HEK293 (cell line): ENCODE measurements at regions not wholly inside any gene's neighbourhood (a gene's known extent, or its start where the extent isn't known, plus 50 kb on each side); places are given as distances from the start of the nearest gene placed in this dataset.

Source experiments
- CTCF ChIA-PET: fragments of 350-600 bp; formaldehyde crosslinking; extraction: SDS; loops from one replicate; lab custom pipeline; 2021; ENCODE audit warnings: antibody characterized with exemption; lab: Yijun Ruan, JAX
- POLR2A ChIA-PET: fragments of 300-600 bp; formaldehyde crosslinking; extraction: SDS; loops from one replicate; lab custom pipeline; 2020; ENCODE audit warnings: antibody characterized with exemption, inconsistent platforms; lab: Yijun Ruan, JAX
- H3K27ac ChIP-seq: fragments of 200-500 bp; sonication (Bioruptor generic); 2 replicates; pipeline ENCODE4 v1.5.1; 2014; ENCODE audit warnings: low read depth, low read length, control low read depth, inconsistent platforms; ENCODE audit errors: extremely low read depth
- H3K36me3 ChIP-seq, 2 experiments: fragments of 200-500 bp in 1 of 2; sonication (Bioruptor generic) in 1 of 2; 1 replicate in 1 of 2; 2 replicates in 1 of 2; pipeline ENCODE4 v1.5.1; 2014 to 2017; ENCODE audit warnings: inconsistent platforms in 2 of 2, low read length in 2 of 2; ENCODE audit not compliant: control insufficient read depth in 2 of 2, insufficient read depth in 1 of 2
- H3K4me1 ChIP-seq: fragments of 200-500 bp; sonication (Bioruptor generic); 2 replicates; pipeline ENCODE4 v1.5.1; 2014; ENCODE audit warnings: mild to moderate bottlenecking, low read length, inconsistent platforms; ENCODE audit not compliant: control insufficient read depth, insufficient read depth
- H3K4me3 ChIP-seq: 2 replicates; pipeline ENCODE4 v1.5.1; 2011; ENCODE audit warnings: low read depth, mild to moderate bottlenecking, control low read depth, low read length, moderate library complexity
- H3K9me3 ChIP-seq: fragments of 200-500 bp; sonication (Bioruptor generic); 2 replicates; pipeline ENCODE4 v1.5.1; 2014; ENCODE audit warnings: low read depth, low read length, inconsistent platforms; ENCODE audit not compliant: control insufficient read depth, insufficient read depth
- HIC1 ChIP-seq: fragments of 450-650 bp; formaldehyde crosslinking; IDR thresholded peaks from 2 replicates; pipeline ENCODE4 v1.5.1; 2016; ENCODE audit warnings: missing biosample characterization, missing genetic modification characterization
- IKZF3 ChIP-seq: fragments of 450-650 bp; IDR thresholded peaks from 2 replicates; pipeline ENCODE4 v1.5.0; 2018; ENCODE audit warnings: missing biosample characterization, mild to moderate bottlenecking, missing genetic modification characterization, moderate library complexity
- MZF1 ChIP-seq: fragments of 450-650 bp; formaldehyde crosslinking; IDR thresholded peaks from 2 replicates; pipeline ENCODE4 v1.5.1; 2017; ENCODE audit warnings: missing biosample characterization, missing genetic modification characterization, borderline replicate concordance
- SP3 ChIP-seq: fragments of 450-650 bp; formaldehyde crosslinking; IDR thresholded peaks from 2 replicates; pipeline ENCODE4 v1.5.1; 2016; ENCODE audit warnings: missing biosample characterization, missing genetic modification characterization
- ZBTB10 ChIP-seq: fragments of 450-650 bp; formaldehyde crosslinking; IDR thresholded peaks from 2 replicates; pipeline ENCODE4 v1.5.1; 2016; ENCODE audit warnings: missing biosample characterization, missing genetic modification characterization
- ZBTB6 ChIP-seq: fragments of 450-650 bp; formaldehyde crosslinking; IDR thresholded peaks from 2 replicates; pipeline ENCODE4 v1.5.1; 2017; ENCODE audit warnings: missing biosample characterization, missing genetic modification characterization
- ZNF174 ChIP-seq: fragments of 450-650 bp; formaldehyde crosslinking; IDR thresholded peaks from 2 replicates; pipeline ENCODE4 v1.5.0; 2017; ENCODE audit warnings: missing biosample characterization, mild to moderate bottlenecking, missing genetic modification characterization
- ZNF248 ChIP-seq: fragments of 450-650 bp; formaldehyde crosslinking; IDR thresholded peaks from 2 replicates; pipeline ENCODE4 v1.5.1; 2017; ENCODE audit warnings: missing biosample characterization, missing genetic modification characterization
- ZNF416 ChIP-seq: fragments of 450-650 bp; formaldehyde crosslinking; IDR thresholded peaks from 2 replicates; pipeline ENCODE4 v1.5.1; 2016; ENCODE audit warnings: missing biosample characterization, missing genetic modification characterization
- ZNF514 ChIP-seq: fragments of 450-650 bp; formaldehyde crosslinking; IDR thresholded peaks from 2 replicates; pipeline ENCODE4 v1.5.1; 2016; ENCODE audit warnings: missing biosample characterization, missing genetic modification characterization
- ZNF549 ChIP-seq: fragments of 450-650 bp; IDR thresholded peaks from 2 replicates; pipeline ENCODE4 v1.5.1; 2018; ENCODE audit warnings: missing biosample characterization, missing genetic modification characterization, mild to moderate bottlenecking, inconsistent platforms, moderate library complexity
- ZNF571 ChIP-seq: fragments of 450-650 bp; formaldehyde crosslinking; IDR thresholded peaks from 2 replicates; pipeline ENCODE4 v1.5.0; 2017; ENCODE audit warnings: missing biosample characterization, missing genetic modification characterization
- ZNF600 ChIP-seq: fragments of 450-650 bp; formaldehyde crosslinking; IDR thresholded peaks from 2 replicates; pipeline ENCODE4 v1.5.1; 2016; ENCODE audit warnings: missing biosample characterization, missing genetic modification characterization
- ZSCAN23 ChIP-seq: fragments of 450-650 bp; formaldehyde crosslinking; IDR thresholded peaks from 2 replicates; pipeline ENCODE4 v1.5.1; 2016; ENCODE audit warnings: missing biosample characterization, missing genetic modification characterization
- ZSCAN5A ChIP-seq: fragments of 450-650 bp; formaldehyde crosslinking; IDR thresholded peaks from 2 replicates; pipeline ENCODE4 v1.5.1; 2016; ENCODE audit warnings: missing biosample characterization, missing genetic modification characterization
- TF ChIP-seq, protein P1 (sequence below): fragments of 450-650 bp; formaldehyde crosslinking; IDR thresholded peaks from 2 replicates; pipeline ENCODE4 v1.5.1; 2016; ENCODE audit warnings: missing biosample characterization, missing genetic modification characterization

GRCh38 chr3:72144773-72145505 lies 360.0 kb upstream of the PROK2 start:
- Histone ChIP-seq H3K27ac (no peak overlapping the region), H3K36me3 (no peaks in the 10 kb centered on the region), H3K4me3 (no peak overlapping the region), H3K9me3 (no peaks in the 10 kb centered on the region), H3K4me1 (no peaks in the 10 kb centered on the region)
- ChIA-PET CTCF (interaction anchor here (0.7 kb wide), 1 partner anchor 262 kb away, joined by 3 read pairs; no protein-coding TSS in a partner anchor), POLR2A (no interaction called here)
- no peak for TF ChIP-seq ZNF416
- no peak for TF ChIP-seq ZBTB6 (tag by site-specific recombination)
- no peak for TF ChIP-seq ZNF174 (tag by site-specific recombination)
- TF ChIP-seq HIC1 (tag by site-specific recombination) = no peak
- TF ChIP-seq ZBTB10 = no peak
- no peak for TF ChIP-seq ZNF514 (tag by site-specific recombination)
- no peak for TF ChIP-seq ZNF571 (tag by site-specific recombination)
- TF ChIP-seq MZF1 (tag by site-specific recombination) = no peak
- TF ChIP-seq ZSCAN5A = no peak
- TF ChIP-seq ZSCAN23 = no peak
- no peak for TF ChIP-seq IKZF3 (tag by site-specific recombination)
- no peak for TF ChIP-seq ZNF248 (tag by site-specific recombination)
- TF ChIP-seq ZNF549 (tag by site-specific recombination) = no peak
- no peak for TF ChIP-seq SP3 (tag by site-specific recombination)
- TF ChIP-seq, protein P1, sequence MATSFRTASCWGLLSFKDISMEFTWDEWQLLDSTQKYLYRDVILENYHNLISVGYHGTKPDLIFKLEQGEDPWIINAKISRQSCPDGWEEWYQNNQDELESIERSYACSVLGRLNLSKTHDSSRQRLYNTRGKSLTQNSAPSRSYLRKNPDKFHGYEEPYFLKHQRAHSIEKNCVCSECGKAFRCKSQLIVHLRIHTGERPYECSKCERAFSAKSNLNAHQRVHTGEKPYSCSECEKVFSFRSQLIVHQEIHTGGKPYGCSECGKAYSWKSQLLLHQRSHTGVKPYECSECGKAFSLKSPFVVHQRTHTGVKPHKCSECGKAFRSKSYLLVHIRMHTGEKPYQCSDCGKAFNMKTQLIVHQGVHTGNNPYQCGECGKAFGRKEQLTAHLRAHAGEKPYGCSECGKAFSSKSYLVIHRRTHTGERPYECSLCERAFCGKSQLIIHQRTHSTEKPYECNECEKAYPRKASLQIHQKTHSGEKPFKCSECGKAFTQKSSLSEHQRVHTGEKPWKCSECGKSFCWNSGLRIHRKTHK (tag by site-specific recombination) = no peak
- TF ChIP-seq ZNF600 (tag by site-specific recombination) = no peak
